H4 (cell line): ENCODE measurements at regions not wholly inside any gene's neighbourhood (a gene's known extent, or its start where the extent isn't known, plus 50 kb on each side); places are given as distances from the start of the nearest gene placed in this dataset.
"Not testable (repeated sequence)": the region's sequence is repeated elsewhere in the genome, so short reads cannot be mapped to it uniquely, and the experiment has no call there.

Source experiments
- DNase-seq: peaks from one replicate; pipeline ENCODE4 v3.0.0-alpha.2; 2015; ENCODE audit warnings: low spot score

GRCh38 chr12:73187765-73188164 lies 915.6 kb downstream of the TRHDE start:
- DNase-seq: no peak

GRCh38 chr12:73210548-73211204 lies 938.5 kb downstream of the TRHDE start:
- DNase-seq: no peak

- no peak for DNase-seq
Measured at GRCh38 chr12:73220951-73221350, 948.8 kb downstream of the TRHDE start.

- DNase-seq: no peak
Measured at GRCh38 chr12:73221398-73221797, 949.2 kb downstream of the TRHDE start.

- no peak for DNase-seq
Measured at GRCh38 chr12:73221836-73222235, 949.7 kb downstream of the TRHDE start.

- no peak for DNase-seq
Measured at GRCh38 chr12:73225371-73225937, 953.3 kb downstream of the TRHDE start.

GRCh38 chr12:73225941-73226340 lies 953.8 kb downstream of the TRHDE start:
- DNase-seq: no peak

GRCh38 chr12:73226593-73226992 lies 954.4 kb downstream of the TRHDE start:
- no peak for DNase-seq

- not testable (repeated sequence) for DNase-seq
Measured at GRCh38 chr12:73228828-73229227, 956.7 kb downstream of the TRHDE start.

GRCh38 chr12:73235387-73235786 lies 963.2 kb downstream of the TRHDE start:
- DNase-seq: no peak

- no peak for DNase-seq
Measured at GRCh38 chr12:73240110-73240509, 967.9 kb downstream of the TRHDE start.

GRCh38 chr12:73262788-73263381 lies 990.7 kb downstream of the TRHDE start:
- DNase-seq: no peak

- DNase-seq: peak; percentile 42
Measured at GRCh38 chr12:73266206-73266605, 994.0 kb downstream of the TRHDE start.

GRCh38 chr12:73274976-73275375 lies 1002.8 kb downstream of the TRHDE start:
- peak; percentile 47 for DNase-seq

GRCh38 chr12:73277971-73278370 lies 1005.8 kb downstream of the TRHDE start:
- DNase-seq: no peak

GRCh38 chr12:73301530-73301929 lies 1029.4 kb downstream of the TRHDE start:
- no peak for DNase-seq

- DNase-seq: no peak
Measured at GRCh38 chr12:73307260-73307659, 1035.1 kb downstream of the TRHDE start.

- DNase-seq: peak; percentile 17
Measured at GRCh38 chr12:73308079-73308478, 1035.9 kb downstream of the TRHDE start.

- DNase-seq: peak; percentile 32
Measured at GRCh38 chr12:73308747-73309146, 1036.6 kb downstream of the TRHDE start.

GRCh38 chr12:73321319-73321718 lies 1049.1 kb downstream of the TRHDE start:
- DNase-seq: no peak

- no peak for DNase-seq
Measured at GRCh38 chr12:73321776-73322175, 1049.6 kb downstream of the TRHDE start.

GRCh38 chr12:73330584-73331351 lies 1058.6 kb downstream of the TRHDE start:
- no peak for DNase-seq
